Right lobe of liver (tissue), 4 donors: ENCODE measurements at regions not wholly inside any gene's neighbourhood (a gene's known extent, or its start where the extent isn't known, plus 50 kb on each side); places are given as distances from the start of the nearest gene placed in this dataset.

Source experiments
- CTCF ChIP-seq, 4 donors: fragments of 200-600 bp in 3 of 4; fragments of 450-650 bp in 1 of 4; IDR thresholded peaks; one replicate each; pipeline versions ENCODE4 v1.5.1 to v1.8.0; 2016 to 2022; ENCODE audit warnings: antibody characterized with exemption in 4 of 4, mild to moderate bottlenecking in 2 of 4
- POLR2A ChIP-seq: fragments of 450-650 bp; IDR thresholded peaks from one replicate; pipeline ENCODE4 v1.6.1; 2017; ENCODE audit warnings: antibody characterized with exemption, mild to moderate bottlenecking
- donor health status: DM: no; HTN: no; CAD: no.
- donor health status: DM: no; HTN: no; CAD: no.
- donor health status: DM: no; HTN: yes; CAD: no.

GRCh38 chr1:208393826-208394225, 149.6 kb upstream of the PLXNA2 start:
- TF ChIP-seq CTCF (IDR thresholded peaks at IDR 0.05) (no peak), POLR2A (no peak)
